Occipital lobe (tissue), 1 donor: ENCODE measurements at regions not wholly inside any gene's neighbourhood (a gene's known extent, or its start where the extent isn't known, plus 50 kb on each side); places are given as distances from the start of the nearest gene placed in this dataset.

Experiments
- DNase-seq: peaks from one replicate; lab custom pipeline; 2025; lab: John Stamatoyannopoulos, UW

DNA sequence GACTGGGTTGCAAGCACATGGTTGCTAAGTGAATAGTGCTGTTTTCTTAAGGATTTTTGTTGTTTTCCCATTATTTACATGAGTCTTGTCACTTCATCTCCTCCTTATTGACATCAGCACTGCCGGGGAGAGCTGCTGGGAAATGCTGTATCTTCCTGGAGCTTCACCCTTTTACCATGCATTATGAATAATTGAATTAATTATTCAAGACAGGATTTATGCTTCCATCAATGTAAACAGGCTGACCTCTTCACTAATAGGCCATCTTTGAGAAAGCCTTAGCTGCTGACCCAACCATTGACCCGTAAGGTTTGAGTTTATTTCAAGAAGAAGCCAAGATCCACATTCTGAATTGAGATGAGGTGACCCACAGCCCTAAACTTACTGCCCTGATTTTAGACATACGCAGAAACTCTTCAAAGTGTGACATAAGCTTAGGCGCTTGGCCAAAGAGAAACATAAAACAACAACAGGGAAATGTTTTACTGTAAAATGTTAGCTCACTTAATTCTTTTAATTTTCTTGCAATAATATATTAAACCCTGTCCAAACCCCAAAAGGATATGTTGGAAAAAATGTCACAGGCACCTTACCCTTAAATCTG is 365.5 kb upstream of the SYT4 start:
- no peak for DNase-seq

- DNase-seq, result no peak
These were observed 370.7 kb upstream of the SYT4 start for GRCh38 chr18:43648002-43648401.

GRCh38 chr18:43649649-43650357 is 372.5 kb upstream of the SYT4 start:
- no peak for DNase-seq

GRCh38 chr18:43650426-43650825 is 373.1 kb upstream of the SYT4 start:
- DNase-seq, result no peak

GRCh38 chr18:43651057-43651456 is 373.8 kb upstream of the SYT4 start:
- DNase-seq, result no peak

- DNase-seq, result no peak
These were observed 379.3 kb upstream of the SYT4 start for GRCh38 chr18:43656547-43656946.

- DNase-seq, result no peak
These were observed 384.3 kb upstream of the SYT4 start for GRCh38 chr18:43661570-43661969.

- DNase-seq, result no peak
These were observed 385.4 kb upstream of the SYT4 start for GRCh38 chr18:43662657-43663056.

DNA sequence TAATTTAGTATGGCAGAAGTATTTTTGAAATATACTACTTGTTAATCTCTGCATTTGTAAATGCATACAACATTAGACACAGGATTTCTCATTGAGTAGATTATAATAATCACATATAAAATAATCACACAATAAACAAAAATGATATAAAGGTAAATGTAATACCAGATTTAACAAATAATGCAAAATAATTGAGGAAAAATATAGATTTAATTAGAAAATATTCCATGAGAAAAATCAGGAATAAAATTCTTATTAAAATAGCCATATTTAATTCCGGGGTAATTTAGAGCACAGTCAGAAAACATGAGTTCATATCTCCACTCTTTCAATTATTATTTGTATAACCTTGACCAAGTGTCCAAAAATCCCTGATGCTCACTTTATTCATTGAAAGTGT is 385.9 kb upstream of the SYT4 start:
- no peak for DNase-seq

GRCh38 chr18:43664487-43665008 is 387.3 kb upstream of the SYT4 start:
- DNase-seq, result no peak

GRCh38 chr18:43665105-43665788 is 388.0 kb upstream of the SYT4 start:
- DNase-seq, result no peak

GRCh38 chr18:43668866-43669265 is 391.6 kb upstream of the SYT4 start:
- DNase-seq, result no peak

DNA sequence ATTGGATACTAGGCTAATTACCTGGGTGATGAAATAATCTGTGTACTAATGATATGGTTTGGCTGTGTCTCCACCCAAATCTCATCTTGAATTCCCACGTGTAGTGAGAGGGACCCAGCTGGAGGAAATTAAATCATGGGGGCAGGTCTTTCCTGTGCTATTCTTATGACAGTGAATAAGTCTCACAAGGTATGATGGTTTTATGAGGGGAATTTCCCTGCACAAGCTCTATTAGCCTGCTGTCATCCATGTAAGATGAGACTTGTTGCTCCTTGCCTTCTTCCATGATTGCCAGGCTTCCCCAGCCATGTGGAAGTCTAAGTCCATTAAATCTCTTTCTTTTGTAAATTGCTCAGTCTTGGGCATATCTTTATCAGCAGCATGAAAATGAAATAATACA is 394.1 kb upstream of the SYT4 start:
- no peak for DNase-seq

DNA sequence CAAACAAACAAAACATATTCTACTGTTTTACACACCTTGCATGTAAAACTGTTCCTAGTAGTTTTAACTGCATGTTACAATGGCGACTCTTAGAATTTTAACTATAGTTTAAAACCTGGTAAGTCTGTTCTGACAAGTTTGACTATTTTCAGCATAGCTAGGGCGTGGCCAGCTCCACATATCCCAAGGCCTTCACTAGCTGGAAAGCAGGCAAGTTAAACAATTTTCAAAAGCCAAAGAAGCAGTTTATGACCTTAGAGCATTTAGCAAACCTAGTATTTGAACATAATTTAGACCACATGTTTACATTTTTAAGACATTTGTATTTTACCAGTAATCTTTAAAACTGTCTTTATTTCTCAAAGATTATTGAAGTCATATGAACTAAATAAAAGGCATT is 402.8 kb upstream of the SYT4 start:
- no peak for DNase-seq

- no peak for DNase-seq
These were observed 404.4 kb upstream of the SYT4 start for GRCh38 chr18:43681661-43682060.

- DNase-seq, result no peak
These were observed 404.9 kb upstream of the SYT4 start for GRCh38 chr18:43682196-43682595.

DNA sequence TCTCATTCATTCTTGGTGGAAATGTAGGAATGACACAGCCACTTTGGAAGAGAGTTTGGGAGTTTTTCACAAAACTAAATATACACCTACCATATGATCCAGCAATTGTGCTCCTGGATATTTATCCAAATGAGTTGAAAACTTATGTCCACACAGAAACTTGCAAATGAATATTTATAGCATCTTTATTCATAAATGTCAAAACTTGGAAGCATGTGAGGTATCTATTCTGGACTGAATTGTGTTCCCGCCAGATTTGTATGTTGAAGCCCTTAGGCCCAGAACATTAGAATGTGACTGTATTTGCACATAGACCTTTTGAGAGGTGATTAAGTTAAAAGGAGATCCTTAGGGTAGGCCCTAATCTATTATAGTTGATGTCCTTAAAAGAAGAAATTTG is 409.4 kb upstream of the SYT4 start:
- no peak for DNase-seq

DNA sequence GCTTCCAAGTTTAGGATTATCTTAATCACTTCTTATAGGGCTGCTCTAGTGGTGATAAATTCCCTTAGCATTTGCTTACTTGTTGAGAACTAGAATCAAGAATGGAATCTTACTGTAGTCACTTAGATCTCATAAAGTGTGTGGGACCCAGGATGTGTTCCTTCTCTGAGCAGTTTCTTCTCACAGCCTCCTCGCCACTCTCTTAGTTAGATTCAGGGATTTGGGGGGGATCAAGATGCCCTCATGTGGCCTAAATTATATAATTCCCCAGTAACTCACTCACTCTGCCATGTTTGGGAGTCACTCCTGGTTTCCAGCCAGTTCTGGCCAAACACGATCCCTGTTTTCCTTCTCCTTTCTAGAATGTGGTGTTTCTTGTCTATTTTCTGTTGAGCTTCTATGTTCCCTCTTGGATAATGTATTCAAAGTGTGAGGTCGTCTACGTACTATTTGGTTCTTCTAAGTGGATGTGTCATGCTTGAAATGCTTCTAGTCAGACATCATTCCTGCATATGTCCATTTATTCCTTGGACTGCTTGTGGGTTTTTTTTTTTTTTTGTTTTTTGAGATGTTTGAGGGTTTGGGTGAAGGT is 414.9 kb upstream of the SYT4 start:
- no peak for DNase-seq

DNA sequence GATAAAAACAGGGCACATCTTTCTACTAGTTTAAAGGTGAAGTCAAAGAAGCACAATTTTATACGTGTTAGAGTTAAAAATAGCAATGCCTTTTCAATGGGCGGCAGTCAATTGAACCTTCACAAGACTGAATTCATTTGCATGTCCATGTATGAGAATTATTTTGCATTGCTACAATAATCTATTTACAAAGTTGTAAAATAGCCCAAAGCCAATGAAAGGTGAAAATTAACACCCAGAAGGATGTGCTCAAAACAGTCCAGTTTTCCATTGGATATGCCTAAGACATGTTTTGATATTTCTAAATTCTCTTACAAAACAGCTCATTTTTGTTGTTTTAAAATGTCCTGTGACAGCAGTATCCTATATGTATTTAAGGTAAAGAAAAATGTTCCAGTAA is 425.1 kb upstream of the SYT4 start:
- no peak for DNase-seq

- DNase-seq, result no peak
These were observed 425.8 kb upstream of the SYT4 start for GRCh38 chr18:43703050-43703449.

- DNase-seq, result no peak
These were observed 428.6 kb upstream of the SYT4 start for GRCh38 chr18:43705850-43706249.

DNA sequence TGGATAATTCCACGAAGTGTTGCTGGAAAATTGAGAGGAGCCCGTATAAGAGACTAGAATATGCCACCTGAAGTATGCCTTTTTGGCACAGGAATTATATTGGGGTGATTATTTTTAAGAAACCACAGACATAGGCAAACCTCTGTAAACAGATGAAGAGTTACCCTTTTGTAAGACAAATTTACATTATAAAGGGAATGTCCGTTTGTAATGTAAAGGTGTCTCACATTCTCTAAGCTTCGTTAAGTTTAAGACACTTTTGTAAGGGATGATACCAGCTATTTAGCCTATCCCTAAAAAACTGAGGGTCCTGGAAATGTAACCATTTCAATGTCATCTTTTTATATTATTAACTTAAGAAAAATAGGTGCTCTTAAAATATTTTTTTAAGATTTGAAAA is 432.8 kb upstream of the SYT4 start:
- no peak for DNase-seq
